HG02852 (cell line): ENCODE measurements at regions not wholly inside any gene's neighbourhood (a gene's known extent, or its start where the extent isn't known, plus 50 kb on each side); places are given as distances from the start of the nearest gene placed in this dataset.

Source experiments
- ATAC-seq: cut with Tn5 transposase; IDR thresholded peaks from one replicate; pipeline ENCODE4 v1.9.1; 2021; ENCODE audit warnings: mild to moderate bottlenecking, moderate library complexity; ENCODE audit not compliant: unreplicated experiment

- no peak for ATAC-seq
Measured at GRCh38 chr11:112508750-112509149, 248.1 kb upstream of the PLET1 start.

GRCh38 chr11:112509300-112509699, 248.6 kb upstream of the PLET1 start:
- no peak for ATAC-seq

DNA sequence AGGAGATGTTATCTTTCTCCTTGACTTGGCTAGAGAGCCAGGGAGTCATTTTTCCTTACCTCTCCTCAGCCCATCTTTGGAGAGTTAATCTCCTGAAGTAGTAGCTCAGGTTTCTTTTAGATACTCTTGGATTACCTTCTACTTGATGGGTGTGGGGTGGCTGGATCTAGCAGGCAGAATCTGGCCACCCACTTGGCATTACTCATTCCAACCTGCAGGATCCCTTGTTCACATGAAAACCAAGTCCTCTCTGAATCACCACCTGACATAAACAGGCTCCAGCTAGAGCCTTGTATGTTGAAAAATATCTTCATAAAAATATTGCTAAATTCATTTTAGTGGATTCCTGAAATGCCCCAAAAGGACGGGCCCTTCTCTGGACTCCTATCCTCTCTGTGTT, 250.6 kb upstream of the PLET1 start:
- no peak for ATAC-seq

DNA sequence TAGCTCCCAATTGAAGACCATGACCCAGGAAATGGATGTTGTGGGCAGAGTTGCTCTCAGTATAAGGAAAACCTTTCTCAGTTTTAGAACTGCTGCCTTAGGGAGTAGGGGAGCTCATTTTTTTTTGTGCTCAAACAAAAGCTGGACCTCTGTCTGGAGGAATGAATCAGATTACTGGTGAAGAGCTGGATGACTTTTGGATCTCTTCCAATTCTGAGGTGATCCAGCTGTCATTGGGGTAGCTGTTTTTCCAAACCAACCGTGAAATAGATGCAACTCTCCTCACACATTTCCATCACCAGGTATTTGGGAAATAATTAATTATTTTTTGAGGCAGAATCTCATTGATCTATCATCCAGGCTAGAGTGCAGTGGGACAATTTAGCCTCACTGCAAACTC, 251.3 kb upstream of the PLET1 start:
- ATAC-seq = no peak

GRCh38 chr11:112513417-112513816, 252.8 kb upstream of the PLET1 start:
- no peak for ATAC-seq

GRCh38 chr11:112514011-112514740, 253.5 kb upstream of the PLET1 start:
- ATAC-seq = no peak

DNA sequence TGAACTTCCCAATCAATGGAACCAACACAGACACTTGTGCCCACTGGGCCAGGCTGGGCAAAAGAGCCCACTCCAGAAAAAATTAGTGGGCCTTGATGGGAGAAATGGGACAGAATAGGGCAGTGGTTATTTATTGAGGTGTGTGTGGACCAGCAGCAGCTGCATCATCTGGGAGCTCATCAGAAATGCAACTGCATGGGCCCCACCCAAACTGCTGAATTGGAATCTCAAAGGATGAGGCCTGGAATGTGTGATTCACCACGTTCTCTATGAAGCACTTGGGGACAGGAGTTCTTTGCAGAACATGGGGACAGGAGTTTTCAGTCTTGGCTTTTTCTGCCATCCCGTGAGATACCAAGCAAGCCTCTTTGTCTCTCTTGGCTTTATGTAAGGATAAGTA, 255.6 kb upstream of the PLET1 start:
- ATAC-seq = no peak

- ATAC-seq = no peak
Measured at GRCh38 chr11:112516755-112517154, 256.1 kb upstream of the PLET1 start.

- no peak for ATAC-seq
Measured at GRCh38 chr11:112518371-112518770, 257.7 kb upstream of the PLET1 start.

GRCh38 chr11:112519751-112520150, 259.1 kb upstream of the PLET1 start:
- ATAC-seq = no peak

DNA sequence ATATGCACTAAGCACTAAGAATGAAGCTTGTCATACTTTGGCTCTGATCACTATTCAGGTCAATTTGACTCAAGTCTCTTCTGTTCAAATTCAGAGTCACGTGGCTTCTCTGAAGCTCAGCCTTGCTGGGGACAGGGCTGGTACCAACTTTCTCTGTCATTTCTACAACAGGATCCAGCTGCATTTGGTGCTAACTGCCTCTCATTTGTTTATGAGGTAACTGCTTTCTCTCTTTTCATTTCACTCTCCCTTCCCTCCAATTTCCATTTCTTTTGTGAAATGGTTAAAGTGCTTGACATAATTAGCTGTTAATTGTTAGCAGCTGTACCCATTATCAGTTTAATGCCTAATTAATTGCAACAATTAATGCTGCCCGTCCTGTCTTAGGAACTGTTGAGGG, 259.7 kb upstream of the PLET1 start:
- no peak for ATAC-seq

GRCh38 chr11:112522536-112522935, 261.9 kb upstream of the PLET1 start:
- ATAC-seq = no peak

DNA sequence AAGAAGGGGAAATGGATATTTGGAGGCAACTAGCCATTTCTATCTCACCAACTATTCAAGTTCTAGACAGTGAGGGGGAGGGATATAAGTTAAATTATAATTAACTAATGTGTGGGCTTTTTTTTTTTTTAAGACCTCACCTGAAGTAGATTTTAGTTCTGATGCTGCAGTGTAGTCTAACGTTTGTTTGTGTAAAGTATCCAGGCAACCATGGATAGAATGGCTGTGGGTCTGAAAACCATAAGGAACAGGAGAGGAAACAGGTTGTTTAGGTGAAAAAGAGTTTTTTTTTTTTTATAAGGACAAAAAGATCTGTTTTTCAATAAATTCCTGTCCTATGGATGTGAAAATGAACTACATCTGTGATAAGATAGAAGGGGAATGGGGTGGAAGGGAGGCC, 262.4 kb upstream of the PLET1 start:
- ATAC-seq = no peak

- ATAC-seq = no peak
Measured at GRCh38 chr11:112523477-112523876, 262.8 kb upstream of the PLET1 start.

- ATAC-seq = no peak
Measured at GRCh38 chr11:112523951-112524350, 263.3 kb upstream of the PLET1 start.

- ATAC-seq = no peak
Measured at GRCh38 chr11:112524798-112525197, 264.1 kb upstream of the PLET1 start.

DNA sequence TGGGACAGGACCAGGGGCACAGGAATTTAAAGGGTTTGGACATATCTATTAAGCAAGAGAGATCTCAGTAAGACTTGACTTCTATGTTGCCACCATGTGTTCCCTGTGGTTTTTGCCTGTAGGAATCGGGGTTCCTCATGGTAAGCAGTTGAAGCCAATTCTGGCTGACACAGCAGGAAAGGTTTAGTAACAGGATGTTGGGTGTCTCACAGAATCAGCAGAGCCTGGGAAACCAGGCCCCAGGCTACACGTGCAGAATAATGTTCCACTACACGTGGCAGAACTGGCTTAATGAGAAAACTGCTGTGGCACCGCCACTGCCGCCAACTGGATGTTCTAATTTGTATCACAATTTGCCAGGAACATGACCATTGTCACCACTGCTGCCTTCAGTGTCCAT, 264.6 kb upstream of the PLET1 start:
- ATAC-seq = no peak

GRCh38 chr11:112525844-112526590, 265.4 kb upstream of the PLET1 start:
- no peak for ATAC-seq

DNA sequence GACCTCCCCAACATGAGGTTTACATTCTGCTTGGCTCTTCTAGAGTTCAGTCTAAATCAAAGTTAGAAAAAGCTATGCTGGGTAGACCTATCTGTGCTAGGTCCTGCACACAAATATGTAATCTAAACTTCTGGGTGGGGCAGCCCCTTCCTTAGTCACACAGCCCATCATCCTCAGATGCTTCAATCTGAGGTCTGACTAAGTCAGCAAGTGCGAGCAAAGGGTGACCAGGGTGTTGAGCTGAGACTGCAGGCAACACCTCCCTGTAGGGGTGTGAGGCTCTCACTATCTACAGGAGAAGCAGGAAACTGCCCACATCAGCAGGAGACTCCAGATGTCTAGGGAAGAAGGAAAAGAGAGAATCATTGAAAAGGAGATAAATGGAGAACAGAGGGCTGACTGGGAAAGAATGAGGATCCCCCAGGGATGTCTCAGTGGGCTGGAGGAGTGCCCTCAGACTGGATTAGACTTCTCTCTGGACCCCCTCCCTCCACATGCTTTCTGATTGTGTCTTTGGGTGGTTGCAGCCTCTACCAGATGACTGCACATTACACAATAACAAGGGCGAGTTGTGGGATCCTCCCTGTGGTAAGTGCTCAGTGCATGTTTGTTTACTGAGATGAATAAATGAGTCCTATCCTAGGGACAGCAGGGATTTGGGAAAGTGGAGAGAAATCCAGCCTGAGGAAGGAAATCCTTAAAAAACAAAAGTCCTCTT, 266.2 kb upstream of the PLET1 start:
- ATAC-seq = no peak

DNA sequence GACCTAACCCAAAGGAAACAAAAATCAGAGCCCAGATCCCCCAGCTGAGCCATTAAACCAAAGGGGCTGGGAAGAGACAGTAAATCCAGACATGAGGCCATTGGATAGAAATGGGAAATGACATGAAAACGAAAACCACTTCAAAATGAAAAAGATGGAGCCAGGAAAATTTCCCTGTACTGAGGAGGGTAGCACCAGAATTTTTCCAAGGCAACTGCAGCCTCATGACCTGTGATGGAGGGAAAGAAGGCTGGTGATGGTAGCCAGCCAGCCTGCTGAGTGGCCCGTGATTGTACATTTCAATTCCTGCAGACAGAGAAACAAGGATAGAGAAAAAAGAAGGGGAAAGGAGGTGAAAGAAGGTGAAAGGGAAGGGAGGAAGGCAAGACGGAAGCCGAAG, 268.4 kb upstream of the PLET1 start:
- ATAC-seq = no peak

- ATAC-seq = no peak
Measured at GRCh38 chr11:112532506-112532905, 271.8 kb upstream of the PLET1 start.

- no peak for ATAC-seq
Measured at GRCh38 chr11:112533682-112534081, 273.0 kb upstream of the PLET1 start.
